Fibroblast of gingiva (primary cell): ENCODE measurements at regions not wholly inside any gene's neighbourhood (a gene's known extent, or its start where the extent isn't known, plus 50 kb on each side); places are given as distances from the start of the nearest gene placed in this dataset.
A peak's percentile ranks its signal among the peaks of the same experiment; 100 is the strongest.
"Not testable (repeated sequence)": the region's sequence is repeated elsewhere in the genome, so short reads cannot be mapped to it uniquely, and the experiment has no call there.

Experiments used
- DNase-seq: peaks from one replicate; pipeline ENCODE4 v3.0.0-alpha.2; 2011; ENCODE audit warnings: low read depth

DNA sequence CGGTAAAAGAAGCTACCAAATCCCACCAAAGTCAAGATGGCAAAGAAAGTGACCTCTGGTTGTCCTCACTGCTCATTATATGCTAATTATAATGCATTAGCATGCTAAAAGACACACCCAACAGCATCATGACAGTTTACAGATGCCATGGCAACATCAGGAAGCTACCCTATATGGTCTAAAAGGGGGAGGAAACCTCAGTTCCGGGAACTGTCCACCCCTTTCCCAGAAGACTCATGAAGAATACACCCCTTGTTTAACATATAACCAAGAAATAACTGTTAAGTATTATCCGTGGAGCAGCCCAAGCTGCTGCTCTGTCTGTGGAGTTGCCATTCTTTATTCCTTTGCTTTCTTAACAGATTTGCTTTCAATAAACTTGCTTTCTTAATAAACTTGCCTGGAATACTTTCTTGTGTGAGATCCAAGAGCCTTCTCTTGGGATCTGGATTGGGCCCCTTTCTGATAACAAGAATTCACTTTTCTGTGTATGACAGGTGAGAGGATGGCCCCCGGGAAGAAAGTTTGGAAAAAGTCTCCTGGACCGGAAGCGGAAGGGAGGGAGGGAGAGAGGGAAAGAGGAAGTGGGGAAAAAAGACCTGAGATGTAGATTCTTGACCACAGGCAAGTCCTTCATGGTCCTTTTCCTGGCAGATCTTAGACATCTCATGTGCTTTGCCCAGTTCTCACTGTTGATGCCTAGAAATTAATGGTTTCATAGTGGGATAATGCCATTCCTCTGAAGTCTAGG lies 146.7 kb upstream of the ID4 start:
- no peak for DNase-seq

DNA sequence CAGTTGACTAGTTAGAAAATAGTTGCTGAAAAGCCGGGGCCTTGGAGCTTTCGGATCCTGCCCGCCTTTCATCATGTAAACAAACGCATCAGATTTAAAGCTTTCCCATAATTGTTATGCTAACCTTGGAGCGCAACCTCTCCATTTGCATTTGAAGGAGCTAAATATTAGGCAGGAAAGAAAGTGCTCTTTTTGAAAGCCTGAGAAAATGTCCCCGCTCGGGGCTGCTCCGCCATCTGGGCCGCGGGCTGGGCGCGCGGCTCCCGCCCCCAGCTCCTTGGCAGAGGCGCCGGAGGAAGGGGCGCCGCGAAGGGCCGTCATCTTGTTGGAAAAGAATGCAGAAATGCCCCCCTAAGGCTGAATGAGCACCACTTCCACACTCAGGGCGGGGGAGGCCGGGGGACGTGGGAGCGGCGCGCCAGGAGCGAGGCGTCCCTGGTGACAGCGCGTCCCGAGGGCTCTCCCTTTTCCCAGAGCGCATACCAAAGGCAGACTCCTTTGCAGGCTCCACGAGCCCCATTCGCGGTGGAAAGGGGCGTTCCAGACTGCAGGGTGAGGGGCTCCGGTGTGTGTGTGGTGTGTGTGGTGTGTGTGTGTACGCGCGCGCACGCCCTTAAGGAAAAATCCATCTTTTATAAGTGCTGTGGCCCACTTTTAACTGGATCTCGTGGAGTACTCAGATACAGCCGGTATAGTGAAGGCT lies 145.6 kb upstream of the ID4 start:
- DNase-seq = no peak

DNA sequence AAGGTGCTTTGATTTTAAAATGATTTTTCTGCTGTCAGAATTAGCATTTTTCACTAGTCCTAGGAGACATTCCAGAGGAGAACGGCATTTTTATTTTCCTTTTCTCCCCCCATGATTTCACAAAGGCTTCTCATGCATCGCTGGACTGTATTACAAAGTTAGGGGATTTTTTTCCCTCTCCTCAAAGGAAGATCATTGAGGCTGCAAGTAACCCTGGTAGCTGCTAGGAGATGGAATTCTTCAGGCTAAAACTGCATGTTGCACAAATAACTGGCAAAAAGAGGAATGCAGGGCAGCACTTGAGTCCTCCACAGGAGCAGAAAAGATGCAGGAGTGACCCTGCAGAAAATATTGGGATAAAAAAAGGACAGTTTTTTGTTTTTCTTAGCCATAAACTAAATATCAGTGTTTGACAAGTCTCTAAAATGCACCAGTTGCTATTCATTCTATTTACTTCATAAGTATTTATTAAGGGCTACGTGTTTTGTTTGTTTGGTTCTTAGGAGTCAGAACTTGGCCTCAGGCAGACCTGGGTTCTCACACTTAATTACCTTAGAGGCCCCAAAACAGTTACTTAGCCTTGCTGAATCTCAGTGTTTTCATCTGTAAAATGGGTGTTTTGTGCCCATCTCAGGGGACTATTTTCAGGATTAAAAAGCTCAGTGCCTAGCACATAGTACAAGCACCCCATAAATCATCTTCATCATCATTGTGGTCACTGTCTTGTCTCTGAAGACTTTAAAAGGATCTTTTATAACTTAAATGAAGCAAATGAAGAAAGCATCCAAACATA lies 144.5 kb upstream of the ID4 start:
- no peak for DNase-seq

- no peak for DNase-seq
Measured at GRCh38 chr6:19694697-19695096, 142.5 kb upstream of the ID4 start.

- peak; percentile 35 for DNase-seq
Measured at GRCh38 chr6:19697744-19698290, 139.4 kb upstream of the ID4 start.

DNA sequence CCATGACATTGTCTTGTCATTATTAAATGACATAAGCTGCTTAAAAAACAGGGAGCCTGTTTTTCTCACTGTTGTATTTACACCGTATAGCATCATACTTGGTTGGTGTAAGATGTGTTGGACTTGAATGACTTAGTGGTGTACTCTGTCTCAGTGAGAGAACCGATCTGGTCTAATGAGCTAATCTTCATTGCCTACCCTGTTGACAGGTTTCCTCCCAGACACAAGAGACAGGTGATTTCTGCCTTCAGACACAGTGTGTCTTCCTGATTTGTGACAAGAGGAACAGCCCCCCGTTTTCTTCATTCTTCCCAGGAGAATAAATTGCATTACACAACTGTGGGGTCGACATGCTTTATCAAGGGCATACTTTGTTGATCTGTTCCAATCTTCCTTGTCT lies 137.2 kb upstream of the ID4 start:
- no peak for DNase-seq

DNA sequence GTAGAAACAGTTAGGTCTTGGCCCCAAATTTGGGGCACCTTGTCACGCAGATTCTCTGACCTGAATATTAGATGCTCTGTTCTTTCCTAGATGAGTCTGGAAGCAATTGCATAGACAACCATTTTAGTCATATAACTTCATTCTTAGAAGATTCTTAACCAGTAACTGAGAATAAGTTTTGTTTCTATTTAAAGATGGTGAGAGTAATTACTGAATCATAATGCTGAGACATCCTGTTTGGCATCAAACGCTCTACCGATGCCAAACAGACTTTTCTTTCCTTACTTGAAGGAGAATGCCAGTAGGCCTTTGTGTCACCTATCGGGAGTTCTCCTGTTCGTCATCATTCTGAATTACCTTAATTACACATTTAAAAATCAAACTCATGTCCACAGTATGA lies 131.6 kb upstream of the ID4 start:
- no peak for DNase-seq

DNA sequence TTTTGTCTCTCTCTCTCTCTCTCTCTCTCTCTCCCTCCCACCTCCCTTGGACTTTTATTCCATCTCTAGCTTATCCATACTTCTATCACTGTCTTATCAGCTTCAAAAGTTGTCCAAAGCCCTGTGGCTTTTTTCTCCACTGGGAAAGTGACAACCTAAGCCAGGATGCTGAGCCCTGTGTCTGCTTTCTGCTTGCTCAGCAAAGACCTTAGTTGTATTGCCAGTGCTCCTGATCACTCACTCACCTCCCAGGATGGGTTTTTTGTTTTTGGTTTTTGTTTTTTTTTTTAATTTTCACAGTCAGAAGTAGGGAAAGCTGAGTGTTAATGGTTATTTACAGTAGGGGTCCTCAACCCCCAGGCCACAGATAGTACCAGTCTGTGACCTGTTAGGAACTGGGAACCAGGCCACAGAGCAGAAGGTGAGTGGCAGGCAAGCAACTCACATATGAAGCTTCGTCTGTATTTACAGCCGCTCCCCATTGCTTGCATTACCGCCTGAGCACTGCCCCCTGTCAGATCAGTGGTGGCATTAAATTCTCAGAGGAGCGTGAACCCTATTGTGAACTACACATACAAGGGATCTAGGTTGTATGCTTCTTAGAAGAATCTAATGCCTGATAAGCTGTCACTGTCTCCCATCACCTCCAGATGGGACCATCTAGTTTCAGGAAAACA lies 125.0 kb upstream of the ID4 start:
- DNase-seq = no peak

DNA sequence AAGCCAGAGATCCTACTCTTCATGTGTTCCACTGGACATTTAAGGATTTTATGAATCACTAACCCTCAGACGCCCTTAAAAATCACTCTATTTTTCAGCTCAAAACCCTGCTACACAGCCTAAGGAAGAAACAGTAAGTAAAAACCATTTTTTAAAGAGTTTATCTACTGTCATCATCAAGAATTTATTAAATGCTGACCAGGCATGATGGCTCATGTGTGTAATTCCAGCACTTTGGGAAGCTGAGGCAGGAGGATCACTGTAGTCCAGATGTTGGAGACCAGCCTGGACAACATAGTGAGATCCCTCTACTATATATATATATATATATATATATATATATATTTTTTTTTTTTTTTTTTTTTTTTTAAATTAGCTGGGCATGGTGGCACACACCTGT lies 124.2 kb upstream of the ID4 start:
- DNase-seq = no peak

GRCh38 chr6:19713411-19713810 lies 123.8 kb upstream of the ID4 start:
- no peak for DNase-seq

DNA sequence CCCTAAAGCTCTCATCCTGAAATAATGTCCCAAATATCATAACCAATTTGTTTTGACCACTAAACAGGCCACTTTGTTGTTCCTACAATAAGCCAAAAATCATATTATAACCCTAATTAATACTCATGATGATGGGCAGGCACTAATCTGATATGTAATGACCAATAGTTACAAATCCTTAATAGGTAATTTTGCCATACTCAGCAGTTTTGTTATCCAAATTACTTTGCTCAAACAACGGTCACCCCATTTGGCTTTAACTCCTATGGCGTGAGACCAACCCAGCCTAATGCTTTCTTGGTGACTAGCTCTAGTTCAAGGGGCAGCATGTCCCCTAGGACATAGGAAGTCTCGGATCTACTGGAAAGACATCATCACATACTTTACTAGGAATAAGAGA lies 123.2 kb upstream of the ID4 start:
- no peak for DNase-seq

DNA sequence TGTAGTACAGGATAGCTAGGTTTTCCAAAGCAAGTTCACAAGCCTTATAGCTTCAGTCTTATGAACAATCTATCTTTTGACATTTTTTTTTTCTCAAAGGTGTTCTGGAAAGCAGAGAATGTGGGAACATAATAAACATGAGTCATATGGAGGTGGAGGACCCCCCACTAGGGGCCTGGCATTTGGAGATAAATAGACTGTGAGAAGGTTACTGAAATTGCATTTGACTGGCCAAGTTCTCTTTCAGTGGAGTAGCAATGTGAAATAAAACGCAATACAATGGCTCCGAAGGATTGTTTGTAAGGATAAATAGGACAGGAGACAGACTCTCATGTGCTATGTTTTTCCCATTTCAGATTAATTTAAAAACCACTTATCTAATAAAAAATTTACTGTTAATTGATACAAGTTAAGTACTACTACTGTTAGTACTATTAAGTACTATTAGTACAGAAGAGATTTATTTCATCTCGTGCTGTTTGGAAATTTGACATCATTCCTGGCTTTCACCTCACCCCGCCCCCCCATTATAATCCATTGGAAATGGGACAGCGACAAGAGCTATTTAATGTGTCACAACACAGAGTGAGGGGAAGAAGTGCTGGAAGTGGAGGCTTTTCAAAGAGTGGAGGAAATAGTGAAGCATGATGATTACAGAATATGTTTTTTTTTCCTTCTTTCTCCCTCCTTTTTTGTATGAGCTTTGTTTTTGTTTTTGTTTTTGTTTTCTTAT lies 122.6 kb upstream of the ID4 start:
- DNase-seq = no peak

- DNase-seq = no peak
Measured at GRCh38 chr6:19715167-19715551, 122.0 kb upstream of the ID4 start.

- DNase-seq = peak; percentile 6
Measured at GRCh38 chr6:19719691-19720128, 117.5 kb upstream of the ID4 start.

DNA sequence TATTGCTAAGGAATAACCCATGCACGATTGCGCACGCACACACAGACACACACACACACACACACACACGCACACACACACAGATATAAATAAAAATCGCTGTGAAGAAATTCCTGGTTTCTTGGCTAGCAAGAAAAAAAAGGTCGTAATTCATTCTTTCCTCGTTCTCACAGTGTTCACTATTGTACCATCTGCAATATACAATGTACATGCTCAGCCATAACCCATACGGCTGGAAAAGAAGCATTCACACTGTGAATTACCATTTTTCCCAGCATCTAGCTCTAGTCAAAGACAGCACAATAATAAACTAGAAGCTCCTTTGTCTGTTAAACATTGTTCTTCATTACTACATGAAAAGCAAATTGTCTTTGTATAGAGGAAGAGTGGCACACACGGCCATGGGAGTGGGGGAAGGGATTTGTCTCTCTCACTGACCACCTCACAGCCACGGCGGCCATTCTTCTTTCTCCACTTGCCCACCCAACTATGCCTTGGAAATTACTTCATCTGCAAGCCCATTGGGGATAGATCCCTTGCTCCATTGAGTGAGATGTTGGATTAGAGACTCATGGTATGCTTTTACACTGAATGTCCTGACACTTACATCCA lies 115.3 kb upstream of the ID4 start:
- DNase-seq = no peak

GRCh38 chr6:19722999-19723398 lies 114.2 kb upstream of the ID4 start:
- DNase-seq = no peak

GRCh38 chr6:19723545-19723944 lies 113.6 kb upstream of the ID4 start:
- peak; percentile 79 for DNase-seq

DNA sequence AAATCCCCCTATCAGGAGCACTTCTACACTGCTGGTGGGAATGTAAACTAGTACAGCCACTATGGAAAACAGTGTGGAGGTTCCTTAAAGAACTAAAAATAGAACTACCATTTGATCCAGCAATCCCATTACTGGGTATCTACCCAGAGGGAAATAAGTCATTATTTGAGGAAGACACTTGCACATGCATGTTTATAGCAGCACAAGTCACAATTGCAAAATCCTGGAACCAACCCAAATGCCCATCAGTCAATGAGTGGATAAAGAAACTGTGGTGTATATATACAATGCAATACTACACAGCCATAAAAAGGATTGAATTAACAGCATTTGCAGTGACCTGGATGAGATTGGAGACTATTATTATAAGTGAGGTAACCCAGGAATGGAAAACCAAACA lies 111.7 kb upstream of the ID4 start:
- DNase-seq = not testable (repeated sequence)

GRCh38 chr6:19731282-19731681 lies 105.9 kb upstream of the ID4 start:
- DNase-seq = peak; percentile 88

GRCh38 chr6:19734061-19734460 lies 103.1 kb upstream of the ID4 start:
- DNase-seq = no peak

DNA sequence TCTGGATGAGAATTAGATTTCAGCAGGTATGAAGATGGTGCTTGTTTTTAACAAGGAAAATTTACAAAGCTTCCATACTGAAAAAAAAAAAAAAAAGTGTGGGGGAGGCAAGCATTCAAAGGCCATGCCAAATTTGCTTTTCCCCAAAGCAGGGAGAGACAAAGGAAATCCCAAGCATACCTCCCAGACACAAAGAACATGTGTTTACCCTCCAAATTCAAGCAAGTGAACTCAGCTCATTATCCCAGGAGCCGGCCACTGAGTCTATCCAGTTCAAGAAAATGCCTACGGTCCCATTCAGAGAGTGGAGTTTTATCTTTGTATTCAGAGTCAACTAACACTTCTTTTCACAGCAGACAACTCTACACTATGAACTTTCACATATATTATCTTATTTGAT lies 102.7 kb upstream of the ID4 start:
- DNase-seq = no peak
